Activated T-helper 1 cell treated with anti-CD3 and anti-CD28 coated beads, Interleukin-12 subunit alpha, Interleukin-12 subunit beta, Interleukin-2, Interleukin-4 antibody, amounts not matched to agents 30 ng/mL and 10 ng/mL and 1 ng/mL, durations not matched to agents 14 hours and 24 hours and 36 hours (primary cell): ENCODE measurements at regions not wholly inside any gene's neighbourhood (a gene's known extent, or its start where the extent isn't known, plus 50 kb on each side); places are given as distances from the start of the nearest gene placed in this dataset.

Experiments
- DNase-seq: peaks from one replicate; pipeline ENCODE4 v3.0.0; 2021; ENCODE audit warnings: low spot score
- H3K27ac Mint-ChIP-seq: one replicate; pipeline ENCODE4 v1.8.0; 2021; ENCODE audit warnings: mild to moderate bottlenecking, mixed read lengths
- H3K27me3 Mint-ChIP-seq: one replicate; pipeline ENCODE4 v1.8.0; 2022; ENCODE audit warnings: mild to moderate bottlenecking, moderate library complexity, mixed read lengths; ENCODE audit not compliant: insufficient read depth
- H3K36me3 Mint-ChIP-seq: one replicate; pipeline ENCODE4 v1.8.0; 2021; ENCODE audit warnings: low read depth, mixed read lengths
- H3K4me1 Mint-ChIP-seq: one replicate; pipeline ENCODE4 v1.8.0; 2021; ENCODE audit warnings: low read depth, mixed read lengths
- H3K4me3 Mint-ChIP-seq: one replicate; pipeline ENCODE4 v1.8.0; 2021; ENCODE audit warnings: mild to moderate bottlenecking, moderate library complexity, mixed read lengths
- H3K9me3 Mint-ChIP-seq: one replicate; pipeline ENCODE4 v1.8.0; 2021; ENCODE audit warnings: mixed read lengths
- intact Hi-C: fragments of 100-400 bp; cut with micrococcal nuclease; formaldehyde crosslinking; loops from one replicate; pipeline ENCODE4 v1.15.1; 2024

DNA sequence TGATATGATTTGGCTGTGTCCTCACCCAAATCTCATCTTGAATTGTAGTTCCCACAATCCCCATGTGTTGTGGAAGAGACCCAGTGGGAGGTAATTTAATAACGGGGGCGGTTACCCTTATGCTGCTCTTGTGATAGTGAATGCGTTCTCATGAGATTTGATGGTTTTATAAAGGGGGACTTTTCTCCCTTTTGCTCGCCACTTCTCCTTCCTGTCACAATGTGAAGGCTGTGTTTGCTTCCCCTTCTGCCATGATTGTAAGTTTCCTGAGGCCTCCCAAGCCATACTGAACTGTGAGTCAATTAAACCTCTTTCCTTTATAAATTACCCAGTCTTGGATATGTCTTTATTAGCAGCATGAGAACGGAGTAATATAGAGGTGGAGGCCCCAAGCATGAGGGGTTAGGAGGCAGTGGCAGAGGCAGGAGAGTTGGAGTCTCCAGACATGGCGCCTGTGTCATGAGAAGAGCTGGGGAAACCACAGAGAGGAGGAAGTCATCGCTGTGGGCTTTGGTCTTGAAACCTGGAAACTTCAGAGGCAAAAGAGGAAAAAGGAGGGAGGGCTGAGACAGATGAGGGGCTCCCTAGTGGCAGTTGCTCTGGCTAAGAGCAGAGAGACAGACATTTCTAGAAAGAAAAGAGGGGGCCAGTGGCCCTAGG lies 107.8 kb upstream of the VEPH1 start:
- Mint-ChIP-seq H3K9me3 (no peaks in the 10 kb centered on the region), H3K4me3 (no peak overlapping the region), H3K27me3 (peaks cover 3% of the 10 kb centered on the region), H3K4me1 (peaks cover 4% of the 10 kb centered on the region), H3K36me3 (no peaks in the 10 kb centered on the region), H3K27ac (no peak overlapping the region)
- DNase-seq: no peak
- intact Hi-C loops: loop anchor here (10.0 kb wide), 1 partner anchor 1034 kb away; the partner anchor contains the start of gene GFM1

- Mint-ChIP-seq H3K27ac (no peak overlapping the region), H3K27me3 (peaks cover 3% of the 10 kb centered on the region), H3K4me1 (peaks cover 4% of the 10 kb centered on the region), H3K4me3 (no peak overlapping the region), H3K36me3 (no peaks in the 10 kb centered on the region), H3K9me3 (no peaks in the 10 kb centered on the region)
- intact Hi-C loops: loop anchor here (5.0 kb wide), 1 partner anchor 1184 kb away; no protein-coding TSS in a partner anchor
- DNase-seq: no peak
Measured at GRCh38 chr3:157607826-157608405, 104.7 kb upstream of the VEPH1 start.

DNA sequence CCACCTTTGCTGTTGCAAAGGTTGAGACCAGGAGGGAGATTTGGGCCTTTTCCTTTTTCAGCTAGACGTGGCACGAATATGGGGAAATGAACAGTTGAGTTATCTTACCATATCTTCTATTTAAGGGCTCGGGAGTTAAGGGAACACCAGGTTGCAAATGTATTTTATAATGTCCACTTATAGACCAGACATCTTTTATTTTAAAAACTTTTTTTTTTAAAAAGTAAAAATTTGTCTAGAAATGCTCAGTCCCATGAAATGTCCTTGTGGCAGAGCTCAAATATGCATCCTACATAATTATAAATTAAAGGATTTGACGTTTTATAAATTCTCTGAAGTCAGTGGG lies 103.6 kb upstream of the VEPH1 start:
- Mint-ChIP-seq H3K9me3 (no peaks in the 10 kb centered on the region), H3K4me3 (no peak overlapping the region), H3K4me1 (peaks cover 4% of the 10 kb centered on the region), H3K27ac (no peak overlapping the region), H3K36me3 (no peaks in the 10 kb centered on the region), H3K27me3 (peaks cover 3% of the 10 kb centered on the region)
- DNase-seq: no peak
- intact Hi-C loops: loop anchor here (5.0 kb wide), 1 partner anchor 1185 kb away; no protein-coding TSS in a partner anchor

- Mint-ChIP-seq H3K36me3 (no peaks in the 10 kb centered on the region), H3K4me1 (peaks cover 4% of the 10 kb centered on the region), H3K9me3 (no peaks in the 10 kb centered on the region), H3K4me3 (no peak overlapping the region), H3K27me3 (peaks cover 5% of the 10 kb centered on the region), H3K27ac (no peak overlapping the region)
- intact Hi-C loops: loop anchor here (5.0 kb wide), 1 partner anchor 1186 kb away; no protein-coding TSS in a partner anchor
- DNase-seq: peak; percentile 30
Measured at GRCh38 chr3:157606011-157606851, 103.0 kb upstream of the VEPH1 start.

GRCh38 chr3:157605356-157605755 lies 102.1 kb upstream of the VEPH1 start:
- no peaks in the 10 kb centered on the region for H3K36me3 Mint-ChIP-seq
- H3K27me3 Mint-ChIP-seq: peaks cover 5% of the 10 kb centered on the region
- H3K4me3 Mint-ChIP-seq: no peak overlapping the region

GRCh38 chr3:157602424-157602823 lies 99.2 kb upstream of the VEPH1 start:
- Mint-ChIP-seq H3K9me3 (no peaks in the 10 kb centered on the region), H3K36me3 (no peaks in the 10 kb centered on the region), H3K27ac (no peak overlapping the region), H3K27me3 (peaks cover 9% of the 10 kb centered on the region), H3K4me1 (peaks cover 4% of the 10 kb centered on the region), H3K4me3 (no peak overlapping the region)
- DNase-seq: no peak
- intact Hi-C loops: no loop called here

More at GRCh38 chr3:157605356-157605755, 102.1 kb upstream of the VEPH1 start:
- no peak overlapping the region for H3K27ac Mint-ChIP-seq
- H3K4me1 Mint-ChIP-seq: peaks cover 4% of the 10 kb centered on the region
- DNase-seq: no peak
- intact Hi-C loops: loop anchor here (5.0 kb wide), 1 partner anchor 1187 kb away; no protein-coding TSS in a partner anchor
- H3K9me3 Mint-ChIP-seq: no peaks in the 10 kb centered on the region

DNA sequence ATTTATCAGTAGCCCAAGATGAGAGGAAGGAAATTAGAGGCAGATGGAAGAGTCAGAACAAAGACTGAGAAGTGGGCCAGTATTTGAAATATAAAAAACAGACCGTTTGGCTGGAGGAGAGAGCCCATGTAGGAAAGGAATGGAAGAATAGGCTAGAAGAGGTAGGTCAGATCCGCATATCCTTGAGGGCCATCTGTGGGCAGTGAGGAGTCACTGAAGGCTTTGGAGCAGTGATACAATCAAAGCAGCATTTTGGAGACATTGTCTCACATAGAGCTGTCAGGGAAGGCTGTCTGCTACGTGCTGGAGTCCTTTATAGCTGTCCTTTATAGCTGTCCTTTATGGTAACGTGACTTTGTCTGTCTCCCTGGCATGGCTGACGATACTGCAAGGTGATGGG lies 92.0 kb upstream of the VEPH1 start:
- no peak for DNase-seq
- intact Hi-C loops: no loop called here
- Mint-ChIP-seq H3K36me3 (no peaks in the 10 kb centered on the region), H3K27me3 (peaks cover 17% of the 10 kb centered on the region), H3K27ac (no peak overlapping the region), H3K4me1 (no peaks in the 10 kb centered on the region), H3K4me3 (no peak overlapping the region), H3K9me3 (no peaks in the 10 kb centered on the region)

GRCh38 chr3:157594413-157594812 lies 91.2 kb upstream of the VEPH1 start:
- Mint-ChIP-seq H3K27ac (no peak overlapping the region), H3K27me3 (peaks cover 13% of the 10 kb centered on the region), H3K36me3 (no peaks in the 10 kb centered on the region), H3K4me1 (no peaks in the 10 kb centered on the region), H3K4me3 (no peak overlapping the region), H3K9me3 (no peaks in the 10 kb centered on the region)
- intact Hi-C loops: no loop called here
- no peak for DNase-seq

DNA sequence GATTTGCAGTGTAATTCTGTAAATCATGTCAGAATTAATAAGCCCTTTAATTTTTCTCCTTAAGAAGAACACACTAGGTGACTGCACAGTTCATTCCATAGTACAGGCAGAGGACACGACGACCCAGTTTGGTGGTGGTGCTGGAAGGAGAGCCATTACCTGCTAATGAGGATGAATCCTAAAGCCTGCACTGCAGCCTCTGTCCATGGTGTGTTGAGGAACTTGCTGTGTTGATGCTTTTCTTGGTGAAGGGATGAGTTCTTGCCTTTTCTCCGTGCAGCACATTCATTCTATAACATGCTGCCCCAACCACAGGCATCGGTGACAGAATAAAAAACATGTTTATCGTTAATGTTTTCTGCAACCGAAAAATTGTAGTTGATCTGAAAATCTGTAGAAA lies 89.6 kb upstream of the VEPH1 start:
- H3K4me1 Mint-ChIP-seq: no peaks in the 10 kb centered on the region
- no peak for DNase-seq
- intact Hi-C loops: no loop called here
- no peak overlapping the region for H3K27ac Mint-ChIP-seq
- peaks cover 13% of the 10 kb centered on the region for H3K27me3 Mint-ChIP-seq
- no peaks in the 10 kb centered on the region for H3K36me3 Mint-ChIP-seq
- H3K9me3 Mint-ChIP-seq: no peaks in the 10 kb centered on the region
- no peak overlapping the region for H3K4me3 Mint-ChIP-seq

DNA sequence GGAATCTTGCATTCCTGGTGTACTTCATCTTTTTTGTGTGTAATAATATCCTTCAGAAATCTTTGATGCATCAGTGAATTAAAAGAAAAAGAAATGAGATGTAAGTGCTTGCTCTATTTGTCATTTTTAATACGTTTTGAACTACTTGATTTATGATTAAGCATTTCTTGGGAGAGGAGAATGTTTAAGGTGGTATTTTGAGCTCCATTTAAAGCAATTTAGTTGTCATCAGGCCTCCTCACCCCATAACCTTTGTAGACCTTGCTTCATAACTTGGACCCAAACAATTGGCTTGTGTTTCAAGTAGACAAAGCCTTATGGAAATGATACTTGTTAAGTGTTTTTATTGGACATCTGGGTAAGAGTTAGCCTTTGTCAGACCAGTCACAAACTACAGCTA lies 87.1 kb upstream of the VEPH1 start:
- H3K27ac Mint-ChIP-seq: no peak overlapping the region
- no peaks in the 10 kb centered on the region for H3K36me3 Mint-ChIP-seq
- H3K9me3 Mint-ChIP-seq: no peaks in the 10 kb centered on the region
- no peak overlapping the region for H3K4me3 Mint-ChIP-seq
- no peak for DNase-seq
- H3K4me1 Mint-ChIP-seq: no peaks in the 10 kb centered on the region
- peaks cover 13% of the 10 kb centered on the region for H3K27me3 Mint-ChIP-seq
- intact Hi-C loops: no loop called here

- Mint-ChIP-seq H3K36me3 (no peaks in the 10 kb centered on the region), H3K27ac (no peak overlapping the region)
Measured at GRCh38 chr3:157589211-157589610, 86.0 kb upstream of the VEPH1 start.

DNA sequence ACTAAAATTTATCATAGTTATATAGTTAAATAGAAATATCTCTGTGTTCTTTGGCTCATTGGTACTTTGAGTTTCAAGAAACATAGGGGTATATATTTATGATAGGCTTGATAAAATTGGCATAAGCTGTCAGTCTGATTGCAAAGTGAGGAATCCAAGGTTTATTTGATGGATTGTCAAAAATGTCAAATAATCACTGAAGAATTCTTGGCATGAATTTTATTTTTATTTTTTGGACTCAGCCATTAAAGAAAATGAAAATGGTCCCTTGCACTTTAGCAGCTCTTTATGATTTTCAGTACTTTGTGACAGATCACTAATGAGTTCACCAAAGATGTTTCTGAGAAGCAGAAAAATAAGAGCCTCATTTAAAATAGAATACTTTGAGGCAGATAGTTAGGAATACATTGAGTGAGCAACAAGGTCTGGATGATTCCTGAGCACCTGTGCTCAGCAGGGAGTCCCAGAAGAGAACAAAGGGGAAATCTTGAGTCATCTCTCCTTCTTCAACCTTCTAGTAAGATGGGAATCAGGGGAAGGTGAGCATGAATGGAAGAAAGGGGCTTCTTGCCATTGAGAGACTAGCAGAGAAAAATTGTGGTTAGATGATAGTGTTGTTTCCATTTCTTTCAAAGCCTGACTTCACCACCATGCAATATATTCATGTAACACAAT lies 85.3 kb upstream of the VEPH1 start:
- DNase-seq: no peak
- Mint-ChIP-seq H3K4me1 (no peaks in the 10 kb centered on the region), H3K4me3 (no peak overlapping the region), H3K27ac (no peak overlapping the region), H3K36me3 (no peaks in the 10 kb centered on the region), H3K9me3 (no peaks in the 10 kb centered on the region), H3K27me3 (peaks cover 8% of the 10 kb centered on the region)
- intact Hi-C loops: no loop called here

More at GRCh38 chr3:157589211-157589610, 86.0 kb upstream of the VEPH1 start:
- intact Hi-C loops: no loop called here
- Mint-ChIP-seq H3K4me3 (no peak overlapping the region), H3K4me1 (no peaks in the 10 kb centered on the region), H3K9me3 (no peaks in the 10 kb centered on the region), H3K27me3 (peaks cover 8% of the 10 kb centered on the region)
- no peak for DNase-seq
